ENCODE measurements at regions not wholly inside any gene's neighbourhood (a gene's known extent, or its start where the extent isn't known, plus 50 kb on each side); places are given as distances from the start of the nearest gene placed in this dataset.

GRCh38 chr14:49512571-49512970, 73.6 kb downstream of the RPS29 start:
- Histone ChIP-seq H3K9me3 (ENCODE audit: low read length) (no peaks in the 10 kb centered on the region), H3K9me2 (replicated peaks; ENCODE audit: low read length) (no peaks in the 10 kb centered on the region), H3F3A (ENCODE audit: low read length, unreplicated experiment) (no peaks in the 10 kb centered on the region), H3K79me2 (ENCODE audit: low read length) (no peaks in the 10 kb centered on the region), H4K20me1 (ENCODE audit: low read length) (no peaks in the 10 kb centered on the region), H2AFZ (ENCODE audit: low read length) (no peak overlapping the region), H3K4me3 (ENCODE audit: low read length) (no peak overlapping the region), H3K9ac (ENCODE audit: low read length) (peak overlapping the region; percentile 67), H3K4me2 (ENCODE audit: low read length) (peak overlapping the region; percentile 32), H3K4me1 (ENCODE audit: insufficient read depth, low read length) (peaks cover 21% of the 10 kb centered on the region), H3K27me3 (ENCODE audit: low read length) (no peaks in the 10 kb centered on the region), H3K36me3 (ENCODE audit: low read depth, low read length) (no peaks in the 10 kb centered on the region), H3K27ac (ENCODE audit: low read length) (peak overlapping the region; percentile 91)
- TF ChIP-seq EZH2 (IDR thresholded peaks at IDR 0.05; ENCODE audit: low read length, unreplicated experiment), result no peak
- TF ChIP-seq CTCF (conservative IDR thresholded peaks at IDR 0.05; ENCODE audit: low read depth, low read length), result no peak
- TF ChIP-seq EZH2phosphoT487 (IDR thresholded peaks at IDR 0.05; ENCODE audit: borderline replicate concordance, low read length), result no peak
- DNase-seq, result no peak
- ChIA-PET CTCF (no interaction called here), POLR2A (ENCODE audit: unreplicated experiment) (interaction anchor here (0.6 kb wide), 1 partner anchor 107 kb away, joined by 5 read pairs; no protein-coding TSS in a partner anchor)
- intact Hi-C loops (cut with micrococcal nuclease), result no loop called here
- ATAC-seq, result peak; percentile 11
- BruUV-seq (replicated peaks), result no TSS peak

- intact Hi-C loops (cut with micrococcal nuclease), result no loop called here
- ChIA-PET POLR2A (ENCODE audit: unreplicated experiment) (interaction anchor here (0.6 kb wide), 1 partner anchor 108 kb away, joined by 5 read pairs; no protein-coding TSS in a partner anchor), CTCF (no interaction called here)
Measured at GRCh38 chr14:49512147-49512551, 74.0 kb downstream of the RPS29 start.

More at GRCh38 chr14:49512147-49512551, 74.0 kb downstream of the RPS29 start:
- Histone ChIP-seq H3K4me1 (ENCODE audit: insufficient read depth, low read length) (peaks cover 21% of the 10 kb centered on the region), H3K9ac (ENCODE audit: low read length) (peak overlapping the region; percentile 77), H3K79me2 (ENCODE audit: low read length) (no peaks in the 10 kb centered on the region), H3K9me3 (ENCODE audit: low read length) (no peaks in the 10 kb centered on the region), H3K27ac (ENCODE audit: low read length) (peak overlapping the region; percentile 91), H4K20me1 (ENCODE audit: low read length) (no peaks in the 10 kb centered on the region), H2AFZ (ENCODE audit: low read length) (no peak overlapping the region), H3K4me2 (ENCODE audit: low read length) (peak overlapping the region; percentile 32), H3K9me2 (replicated peaks; ENCODE audit: low read length) (no peaks in the 10 kb centered on the region), H3F3A (ENCODE audit: low read length, unreplicated experiment) (no peaks in the 10 kb centered on the region), H3K36me3 (ENCODE audit: low read depth, low read length) (no peaks in the 10 kb centered on the region), H3K27me3 (ENCODE audit: low read length) (no peaks in the 10 kb centered on the region), H3K4me3 (ENCODE audit: low read length) (0 out of 2 replicates have a peak overlapping the region, but pooled peaks have one; percentile 7)
- no TSS peak for BruUV-seq (replicated peaks)
- ATAC-seq (peak; percentile 96), DNase-seq (peak; percentile 97)
- TF ChIP-seq EZH2 (IDR thresholded peaks at IDR 0.05; ENCODE audit: low read length, unreplicated experiment) (no peak), EZH2phosphoT487 (IDR thresholded peaks at IDR 0.05; ENCODE audit: borderline replicate concordance, low read length) (no peak), CTCF (conservative IDR thresholded peaks at IDR 0.05; ENCODE audit: low read depth, low read length) (no peak)
